Brain microvascular endothelial cell (primary cell): ENCODE measurements at regions not wholly inside any gene's neighbourhood (a gene's known extent, or its start where the extent isn't known, plus 50 kb on each side); places are given as distances from the start of the nearest gene placed in this dataset.

Source experiments
- DNase-seq: peaks from one replicate; pipeline ENCODE4 v3.0.0-alpha.2; 2020
- H3K27ac ChIP-seq: fragments of 250-450 bp; sonication (Bioruptor Pico); 2 replicates; pipeline ENCODE4 v1.5.1; 2020; ENCODE audit warnings: mild to moderate bottlenecking, moderate library complexity
- H3K27me3 ChIP-seq: fragments of 250-450 bp; sonication (Bioruptor Pico); replicated peaks from 2 replicates; pipeline ENCODE4 v1.5.1; 2020; ENCODE audit warnings: mild to moderate bottlenecking
- H3K36me3 ChIP-seq: fragments of 250-450 bp; sonication (Bioruptor Pico); replicated peaks from 2 replicates; pipeline ENCODE4 v1.5.1; 2020; ENCODE audit warnings: mild to moderate bottlenecking
- H3K4me3 ChIP-seq: 2 replicates; pipeline ENCODE4 v1.5.1; 2011; ENCODE audit warnings: low read depth, mild to moderate bottlenecking, control low read depth, low read length, moderate library complexity
- CTCF ChIP-seq: IDR thresholded peaks from 2 replicates; pipeline ENCODE4 v1.5.1; 2011; ENCODE audit warnings: low read depth, mild to moderate bottlenecking, moderate library complexity, low read length, control low read depth, inconsistent platforms; ENCODE audit errors: missing control alignments
- in situ Hi-C: cut with HindIII; loops from 2 replicates; pipeline ENCODE4 v1.10.0; 2017; ENCODE audit warnings: low sequenced_read_pairs, low pct_ligation_motif_present

- in situ Hi-C loops, result no loop called here
- peak overlapping the region; percentile 56 for H3K27ac ChIP-seq
- H3K36me3 ChIP-seq, result no peaks in the 10 kb centered on the region
- H3K4me3 ChIP-seq, result no peak overlapping the region
- no peak for TF ChIP-seq CTCF
- no peaks in the 10 kb centered on the region for H3K27me3 ChIP-seq
- no peak for DNase-seq
Observed at GRCh38 chr13:34356686-34357434, 538.9 kb downstream of the RFC3 start.

- H3K36me3 ChIP-seq, result no peaks in the 10 kb centered on the region
- TF ChIP-seq CTCF, result no peak
- H3K27ac ChIP-seq, result peak overlapping the region; percentile 56
- DNase-seq, result peak; percentile 74
- H3K27me3 ChIP-seq, result no peaks in the 10 kb centered on the region
- in situ Hi-C loops, result no loop called here
- H3K4me3 ChIP-seq, result no peak overlapping the region
Observed at GRCh38 chr13:34357435-34358232, 539.7 kb downstream of the RFC3 start.

DNA sequence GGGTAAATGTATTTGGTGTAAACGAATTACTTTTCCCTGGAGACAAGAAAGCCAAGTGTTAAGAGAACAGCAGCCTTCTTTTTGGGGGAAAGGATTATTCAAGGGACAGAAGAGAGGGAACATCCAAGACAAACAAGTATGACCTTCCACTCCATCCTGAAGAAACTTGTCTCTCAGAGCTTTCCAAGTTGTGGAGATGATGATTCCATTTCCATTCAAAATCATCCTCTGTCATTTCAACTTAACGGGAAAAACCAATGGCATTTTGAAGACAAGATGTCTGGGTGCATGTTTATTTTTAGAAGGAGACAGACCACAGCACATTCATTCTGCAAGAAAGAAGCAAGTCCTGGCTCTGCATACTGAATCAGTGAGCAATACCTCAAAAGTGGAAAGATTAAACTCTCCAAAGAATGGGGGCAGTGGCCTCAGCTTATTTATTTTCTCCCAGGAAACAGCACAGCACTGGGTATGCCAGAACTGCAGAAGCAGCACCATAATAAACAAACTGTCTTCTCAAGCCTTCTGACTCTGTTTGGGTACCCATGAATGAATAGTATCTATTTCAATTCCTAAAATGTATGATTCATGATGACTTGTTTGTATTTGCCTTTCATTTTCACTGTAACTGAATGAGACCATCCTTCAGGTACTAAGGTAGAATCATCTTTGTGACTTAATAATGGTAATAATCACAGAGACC, 541.0 kb downstream of the RFC3 start:
- in situ Hi-C loops, result no loop called here
- H3K36me3 ChIP-seq, result no peaks in the 10 kb centered on the region
- H3K27ac ChIP-seq, result peak overlapping the region; percentile 49
- no peak overlapping the region for H3K4me3 ChIP-seq
- DNase-seq, result peak; percentile 85
- TF ChIP-seq CTCF, result no peak
- no peaks in the 10 kb centered on the region for H3K27me3 ChIP-seq

DNA sequence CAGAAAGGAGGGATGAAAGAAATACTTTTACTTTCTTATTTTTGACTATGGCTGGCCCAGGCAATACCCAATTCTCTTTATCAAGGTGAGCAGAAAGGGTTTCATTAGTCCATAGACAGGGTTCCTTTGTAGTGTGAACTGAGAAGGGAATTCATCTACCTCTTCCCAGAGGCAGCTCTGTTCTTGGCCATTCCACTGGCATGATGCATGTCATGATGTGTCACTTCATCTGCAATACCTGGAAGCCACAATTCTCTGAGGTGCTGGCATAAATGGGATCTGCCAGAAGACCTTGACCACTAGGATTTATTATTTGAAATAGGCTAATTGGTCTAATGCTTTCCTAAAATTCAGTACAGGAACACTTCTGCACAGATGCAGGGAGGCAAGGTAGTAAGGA, 542.8 kb downstream of the RFC3 start:
- no peak overlapping the region for H3K27ac ChIP-seq
- H3K4me3 ChIP-seq, result no peak overlapping the region
- H3K27me3 ChIP-seq, result no peaks in the 10 kb centered on the region
- TF ChIP-seq CTCF, result no peak
- no peak for DNase-seq
- in situ Hi-C loops, result no loop called here
- H3K36me3 ChIP-seq, result no peaks in the 10 kb centered on the region

GRCh38 chr13:34361560-34361959, 543.6 kb downstream of the RFC3 start:
- H3K36me3 ChIP-seq, result no peaks in the 10 kb centered on the region
- no peak for DNase-seq
- H3K27ac ChIP-seq, result no peak overlapping the region
- in situ Hi-C loops, result no loop called here
- no peak for TF ChIP-seq CTCF
- H3K27me3 ChIP-seq, result no peaks in the 10 kb centered on the region
- H3K4me3 ChIP-seq, result no peak overlapping the region
